ENCODE measurements at regions not wholly inside any gene's neighbourhood (a gene's known extent, or its start where the extent isn't known, plus 50 kb on each side); places are given as distances from the start of the nearest gene placed in this dataset.

DNA sequence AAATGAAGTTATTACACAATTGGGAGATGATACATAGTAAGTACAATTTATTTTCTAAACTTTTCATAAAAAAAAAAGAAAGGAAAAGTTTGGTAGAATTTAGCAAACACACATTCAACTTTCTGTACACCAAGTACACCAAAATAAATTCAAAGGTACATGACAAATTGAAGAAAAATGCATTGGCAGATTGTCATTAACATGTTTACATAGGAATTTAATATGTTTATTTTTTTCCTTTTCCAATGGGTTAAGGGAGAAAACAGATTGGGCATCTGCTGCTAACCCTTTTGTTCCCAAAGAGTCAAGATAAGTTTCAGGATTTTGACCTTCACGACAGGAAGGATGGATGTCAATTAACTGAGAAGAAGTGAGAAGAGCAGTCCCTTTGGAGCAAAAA is 620.4 kb downstream of the XIRP2 start:
- DNase-seq (ENCODE audit: low read depth) = peak; percentile 15

DNA sequence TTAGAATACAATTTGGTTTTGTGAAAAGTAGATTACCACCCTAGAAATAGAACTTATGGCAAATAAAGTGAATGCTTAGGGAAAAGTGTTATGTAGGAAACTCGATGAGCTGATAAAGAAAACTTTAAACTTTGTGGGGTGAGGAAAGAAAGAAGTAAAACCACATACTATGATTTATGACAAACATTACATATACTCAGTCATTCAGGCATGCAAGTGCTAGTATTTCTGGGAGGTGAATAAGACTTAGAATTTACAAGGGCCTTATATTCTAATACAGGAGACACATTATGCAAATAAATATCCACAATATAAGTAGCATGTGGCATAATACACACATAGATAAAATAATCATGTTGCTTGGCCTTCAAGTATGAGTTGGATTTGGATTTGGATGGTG is 618.1 kb downstream of the XIRP2 start:
- no peak for DNase-seq (ENCODE audit: low read depth)

DNA sequence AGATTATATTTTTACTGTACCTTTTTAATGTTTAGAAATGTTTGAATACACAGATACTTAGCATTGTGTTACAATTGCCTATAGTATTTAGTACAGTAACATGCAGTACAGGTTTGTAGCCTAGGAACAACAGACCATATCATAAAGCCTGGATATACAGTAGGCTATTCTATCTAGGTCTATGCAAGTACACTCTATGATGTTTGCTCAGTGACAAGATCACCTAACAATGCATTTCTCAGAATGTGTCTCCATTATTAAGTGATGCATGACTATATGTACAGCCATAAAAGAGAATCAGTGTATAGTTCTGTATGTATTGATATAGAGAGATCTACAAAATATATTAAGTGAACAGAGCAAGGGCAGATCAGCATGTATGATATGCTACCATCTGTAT is 616.4 kb downstream of the XIRP2 start:
- no peak for DNase-seq (ENCODE audit: low read depth)

DNA sequence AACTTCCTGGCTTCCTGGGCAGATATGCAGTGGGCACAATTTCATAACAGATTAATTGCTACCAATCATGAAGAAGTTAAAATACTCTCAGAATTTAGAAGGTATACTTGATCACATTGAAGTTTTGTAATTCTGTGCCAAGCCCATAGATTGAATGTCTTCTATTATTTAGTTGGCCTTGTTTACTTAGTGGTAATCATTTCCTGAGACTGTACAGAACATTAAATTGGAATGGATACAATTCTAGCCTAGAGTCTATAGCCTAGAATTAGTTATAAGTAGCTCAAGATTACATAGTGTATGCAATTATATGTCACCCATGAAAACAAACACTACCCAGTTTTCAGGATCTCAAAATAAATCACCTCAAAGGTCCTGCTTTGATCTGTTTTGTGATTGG is 615.8 kb downstream of the XIRP2 start:
- DNase-seq (ENCODE audit: low read depth) = peak; percentile 19

DNA sequence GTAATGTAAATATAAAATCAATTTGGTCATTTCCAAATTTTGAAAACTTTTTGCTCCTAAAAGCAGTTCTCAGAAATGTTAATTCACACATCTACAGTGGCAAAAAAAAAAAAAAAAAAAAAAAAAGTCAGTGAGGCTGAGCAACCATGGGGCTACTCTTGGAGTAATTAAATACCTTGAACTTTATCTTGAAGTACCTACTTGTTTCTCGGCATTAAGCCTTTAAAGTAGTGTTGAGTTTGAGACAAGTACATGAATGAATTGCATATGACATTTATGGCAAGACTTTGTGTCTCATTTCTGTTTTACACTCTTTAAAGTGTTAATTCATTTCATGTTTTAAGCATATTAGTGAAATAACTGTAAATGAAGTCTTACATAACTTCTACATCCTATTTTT is 613.3 kb downstream of the XIRP2 start:
- DNase-seq (ENCODE audit: low read depth) = no peak

DNA sequence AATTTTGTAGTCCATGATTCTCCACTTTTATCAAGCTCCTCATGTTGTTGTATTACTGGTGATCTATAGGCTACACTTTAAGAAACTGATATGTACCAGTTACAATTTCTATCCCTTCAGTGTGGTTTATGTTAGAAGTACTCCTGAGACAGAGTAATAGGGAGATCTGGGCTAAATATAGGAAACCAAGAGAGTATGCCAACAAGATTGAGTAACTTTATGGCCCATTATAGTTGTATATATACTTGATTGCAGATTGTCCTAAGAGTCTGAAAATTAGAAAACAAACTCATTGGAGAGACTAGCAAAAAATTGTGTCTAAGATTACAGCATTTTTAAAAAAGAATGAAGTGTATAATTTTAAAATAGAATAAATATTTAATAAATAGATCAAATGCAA is 605.6 kb downstream of the XIRP2 start:
- DNase-seq (ENCODE audit: low read depth) = no peak

DNA sequence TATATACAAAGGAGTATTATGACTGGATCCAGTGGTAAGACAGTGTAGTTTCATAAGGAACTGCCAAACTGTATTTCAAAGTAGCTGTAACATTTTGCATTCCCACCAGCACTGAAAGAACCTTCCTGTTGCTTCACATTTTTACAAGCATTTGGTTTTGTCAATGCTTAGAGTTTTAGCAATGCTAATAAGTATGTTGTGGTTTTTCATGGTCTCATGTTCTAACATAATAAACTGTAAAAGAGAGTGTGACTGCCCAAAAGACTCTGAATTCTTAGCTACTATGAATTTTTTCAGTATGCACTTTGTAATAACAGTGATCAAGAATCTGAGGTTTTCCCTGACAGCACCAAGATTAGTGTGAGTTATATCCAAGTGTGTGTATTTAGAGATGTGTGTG is 604.2 kb downstream of the XIRP2 start:
- DNase-seq (ENCODE audit: low read depth) = no peak

DNA sequence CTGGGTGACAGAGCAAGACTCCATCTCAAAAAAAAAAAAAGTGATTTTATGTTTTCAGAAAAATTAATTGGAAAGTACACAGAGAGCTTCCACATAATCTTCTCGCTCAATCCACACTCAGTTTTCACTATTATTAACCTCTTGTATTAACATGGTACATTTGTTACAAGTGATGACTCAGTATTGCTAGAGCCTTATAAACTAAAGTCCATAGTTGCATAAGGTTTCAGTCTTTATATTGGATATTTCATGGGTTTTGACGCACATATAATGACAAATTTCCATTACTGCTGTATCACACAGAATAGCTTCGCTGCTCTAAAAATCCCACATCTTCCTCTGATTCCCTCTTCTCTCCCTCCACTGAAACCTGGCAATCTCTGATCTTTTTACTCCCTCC is 603.5 kb downstream of the XIRP2 start:
- DNase-seq (ENCODE audit: low read depth) = no peak

DNA sequence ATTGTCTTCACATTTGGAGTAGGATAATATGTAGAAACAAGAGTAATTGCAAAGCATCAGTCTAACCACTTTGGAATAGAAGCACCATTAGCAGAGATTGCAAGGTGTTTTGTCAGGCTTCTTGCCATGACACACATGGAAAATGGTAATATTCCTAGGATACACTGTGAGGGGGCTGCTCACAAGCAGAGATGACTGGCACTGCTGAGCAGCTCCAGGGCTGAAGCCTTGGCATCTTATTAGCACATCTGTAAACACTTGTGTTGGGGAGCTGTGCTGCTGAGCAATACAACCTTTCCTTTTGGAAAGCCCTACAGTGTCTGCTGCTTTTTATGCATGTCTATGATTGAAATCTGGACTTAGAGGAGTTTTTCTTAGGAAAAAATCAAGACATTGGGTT is 602.2 kb downstream of the XIRP2 start:
- no peak for DNase-seq (ENCODE audit: low read depth)

DNA sequence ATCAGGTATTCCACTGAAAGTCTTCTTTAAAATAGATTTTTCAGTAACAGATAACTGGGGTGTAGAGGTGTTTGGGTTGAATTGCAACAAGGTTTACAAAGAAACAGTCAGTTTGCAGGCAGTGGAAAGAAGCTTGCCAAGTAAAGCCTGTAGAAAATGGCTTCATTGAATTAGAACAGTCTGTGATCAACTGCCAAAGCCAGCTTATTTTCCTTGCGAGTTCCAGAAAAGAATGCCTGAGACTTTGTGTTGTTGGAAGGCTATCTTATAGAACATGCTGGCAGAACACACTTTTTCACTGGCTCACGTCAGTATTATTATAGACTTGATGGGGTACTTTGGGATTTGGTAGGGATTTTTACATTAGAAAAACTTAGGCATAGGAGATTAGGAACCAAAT is 601.0 kb downstream of the XIRP2 start:
- DNase-seq (ENCODE audit: low read depth) = no peak

DNA sequence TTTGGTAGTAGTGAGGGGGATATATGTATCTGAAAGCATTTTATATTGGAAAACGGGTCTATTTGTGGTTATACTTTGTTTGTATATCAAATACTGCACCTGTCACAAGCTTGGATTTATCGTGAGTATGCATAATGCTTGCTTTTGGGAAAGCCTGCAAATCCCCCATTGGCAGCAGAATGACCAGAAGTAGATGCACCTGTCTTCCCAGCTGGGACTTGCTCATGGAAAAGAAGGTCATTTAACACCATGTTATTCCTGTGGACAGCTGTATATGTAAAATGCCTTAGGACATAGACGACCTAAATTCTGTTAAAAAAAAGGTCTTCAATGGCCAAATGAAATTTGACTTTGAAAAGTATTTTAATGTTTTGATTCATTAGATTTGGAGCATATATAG is 599.4 kb downstream of the XIRP2 start:
- DNase-seq (ENCODE audit: low read depth) = no peak

DNA sequence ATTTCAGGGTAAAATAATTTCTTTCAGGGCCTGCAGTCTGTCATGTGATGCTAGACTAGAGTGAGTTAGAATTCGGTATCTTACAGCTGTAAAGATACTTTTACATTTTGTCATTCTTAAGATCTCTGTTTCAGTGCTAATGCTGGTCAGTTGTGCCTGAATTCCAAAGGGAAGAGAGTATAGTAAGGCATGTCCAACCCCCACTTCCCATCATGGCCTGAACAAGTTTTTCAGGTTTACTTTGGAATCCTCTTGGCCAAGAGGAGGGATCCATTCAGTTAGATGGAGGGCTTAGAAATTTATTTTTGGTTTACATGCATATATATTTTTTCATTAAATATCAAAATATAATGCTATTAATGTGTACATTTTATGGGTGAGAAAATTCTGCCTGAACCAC is 596.6 kb downstream of the XIRP2 start:
- DNase-seq (ENCODE audit: low read depth) = no peak

DNA sequence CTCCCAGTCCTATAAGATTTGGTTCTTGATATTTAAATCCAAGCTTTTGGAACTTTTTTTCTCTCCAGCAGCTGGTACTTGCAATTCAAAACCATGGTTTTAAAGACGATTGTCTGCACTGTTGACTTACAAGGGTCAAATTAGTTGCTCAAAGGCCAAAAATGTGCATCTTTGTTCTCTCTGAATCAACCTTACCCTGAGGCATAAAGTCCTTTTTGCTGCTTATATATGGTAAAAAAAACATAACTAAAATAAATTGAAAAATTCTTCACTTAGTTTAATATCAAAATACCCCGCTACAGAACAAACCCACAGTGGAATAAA is 592.7 kb downstream of the XIRP2 start:
- peak; percentile 6 for DNase-seq (ENCODE audit: low read depth)

DNA sequence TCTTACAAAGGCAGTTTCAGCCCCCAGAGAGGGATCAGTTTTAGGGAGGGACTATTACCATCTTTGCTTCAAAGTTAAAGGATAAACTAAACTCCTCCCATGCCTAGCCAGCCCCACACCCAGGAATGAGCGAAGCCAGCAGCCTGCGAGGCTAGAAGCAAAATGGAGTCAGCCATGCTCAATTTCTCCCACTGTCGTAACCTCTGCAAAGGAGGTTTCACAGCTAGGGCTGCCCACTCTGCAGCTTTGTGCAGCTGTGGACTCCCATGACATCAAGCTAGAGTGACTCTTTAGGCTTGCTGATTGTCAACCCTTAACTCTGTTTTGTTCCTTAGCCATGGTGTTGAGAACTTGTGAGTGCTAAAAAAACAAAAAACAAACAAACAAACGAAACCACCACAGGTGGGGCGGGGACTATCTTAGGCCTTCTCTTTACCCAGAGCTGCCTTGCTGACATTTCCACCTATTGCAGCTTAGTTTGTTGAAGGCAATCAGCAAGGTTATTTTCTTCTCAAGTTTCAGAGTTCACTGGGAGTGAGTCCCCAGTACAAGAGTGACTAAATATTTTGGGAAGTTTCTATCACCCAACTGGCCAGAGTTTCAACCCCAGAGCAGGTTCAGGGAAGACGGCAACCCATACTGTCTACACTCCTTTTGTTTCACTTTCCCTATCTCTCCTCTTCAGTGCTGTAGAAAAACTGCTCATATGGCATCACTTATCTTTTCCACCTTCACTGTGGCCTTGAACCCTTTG is 592.1 kb downstream of the XIRP2 start:
- no peak for DNase-seq (ENCODE audit: low read depth)

DNA sequence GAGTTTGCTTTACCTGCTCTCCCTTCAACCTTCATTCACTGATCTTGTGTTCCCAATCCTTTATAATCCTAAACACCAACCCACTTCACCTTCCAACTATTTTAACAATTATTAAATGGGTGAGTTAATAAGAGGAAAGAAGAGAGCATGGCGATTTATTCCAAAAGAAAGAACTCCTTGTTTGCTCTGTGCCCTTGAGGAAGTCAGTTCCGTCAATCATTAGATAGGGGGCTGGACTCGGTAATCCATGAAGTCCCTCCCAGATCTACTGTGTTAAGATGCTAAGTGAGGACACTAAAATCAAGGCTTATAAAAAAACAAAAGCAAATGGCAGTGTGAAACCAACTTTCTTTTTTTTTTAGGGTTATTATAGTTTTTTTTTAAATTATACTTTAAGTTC is 589.9 kb downstream of the XIRP2 start:
- peak; percentile 53 for DNase-seq (ENCODE audit: low read depth)

DNA sequence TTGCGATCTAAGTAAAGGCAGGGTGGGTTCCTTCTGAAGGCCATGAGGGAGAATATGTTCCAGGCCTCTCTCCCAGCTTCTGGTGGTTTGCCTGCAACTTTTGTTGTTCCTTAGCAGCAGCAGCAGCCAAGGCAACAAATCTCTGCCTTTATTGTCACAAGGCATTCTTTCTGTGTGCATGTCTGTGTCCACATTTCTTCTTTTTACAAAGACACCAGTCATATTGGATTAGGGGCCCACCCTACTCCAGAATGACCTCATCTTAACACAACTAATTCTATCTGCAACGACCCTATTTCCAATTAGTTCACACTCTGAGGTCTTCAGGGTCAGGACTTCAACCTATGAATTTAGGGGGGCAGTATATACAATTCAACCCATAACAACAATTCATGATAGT is 587.5 kb downstream of the XIRP2 start:
- no peak for DNase-seq (ENCODE audit: low read depth)

DNA sequence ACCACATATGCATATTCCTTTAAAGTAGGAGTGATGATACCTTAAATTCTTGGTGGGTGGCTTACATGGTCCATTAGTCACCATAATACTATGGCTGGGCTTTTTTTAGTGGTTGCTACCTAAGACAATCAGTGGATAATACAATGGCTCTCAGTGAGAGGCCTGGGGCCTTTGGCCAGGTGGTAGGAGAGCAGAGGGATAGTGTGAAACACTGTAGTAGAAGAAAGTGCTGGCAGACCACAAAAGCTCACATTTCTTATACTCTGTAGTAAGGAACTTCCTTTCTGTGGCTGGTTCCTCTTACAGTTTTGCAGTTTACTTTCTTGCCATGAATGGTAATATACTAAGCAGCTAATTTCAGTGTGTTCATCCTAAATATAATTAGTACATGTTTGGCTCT is 583.5 kb downstream of the XIRP2 start:
- DNase-seq (ENCODE audit: low read depth) = no peak

DNA sequence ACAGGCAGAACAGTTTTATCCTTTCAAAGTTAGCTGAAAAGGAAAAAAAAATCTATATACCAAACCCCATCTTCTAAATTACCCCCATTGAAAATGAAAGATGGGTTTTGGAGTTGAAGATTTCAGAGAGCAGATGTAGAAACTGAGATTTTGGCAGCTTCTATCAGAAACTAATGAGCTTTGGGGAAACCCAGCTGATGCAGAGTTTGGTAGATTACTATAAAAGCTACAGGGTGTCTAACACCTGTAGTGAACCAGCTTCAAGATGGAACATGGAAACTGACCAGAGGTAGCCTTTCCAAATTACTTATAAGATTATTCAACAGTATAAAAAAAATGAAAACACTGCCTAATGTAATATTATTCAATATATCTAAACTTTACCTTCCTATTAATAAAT is 583.1 kb downstream of the XIRP2 start:
- no peak for DNase-seq (ENCODE audit: low read depth)

DNA sequence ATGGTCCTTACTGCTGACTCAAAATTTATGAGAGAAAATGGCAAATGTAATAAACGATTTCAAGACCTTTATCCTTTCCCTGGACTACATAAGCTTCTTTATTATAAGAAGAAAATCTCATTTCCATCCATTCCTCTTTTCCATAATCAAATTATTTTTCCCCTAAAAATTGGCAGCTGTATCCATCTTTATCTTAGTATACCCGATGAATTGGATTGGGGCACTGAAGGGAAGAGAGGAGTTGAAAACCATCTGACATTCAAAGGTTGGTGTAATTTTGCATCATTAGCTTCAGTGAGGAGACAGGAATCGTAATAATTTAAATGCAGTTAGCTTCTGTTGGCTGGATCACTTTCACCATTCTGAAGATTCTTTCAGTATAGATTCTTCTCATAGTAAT is 574.1 kb downstream of the XIRP2 start:
- no peak for DNase-seq (ENCODE audit: low read depth)

DNA sequence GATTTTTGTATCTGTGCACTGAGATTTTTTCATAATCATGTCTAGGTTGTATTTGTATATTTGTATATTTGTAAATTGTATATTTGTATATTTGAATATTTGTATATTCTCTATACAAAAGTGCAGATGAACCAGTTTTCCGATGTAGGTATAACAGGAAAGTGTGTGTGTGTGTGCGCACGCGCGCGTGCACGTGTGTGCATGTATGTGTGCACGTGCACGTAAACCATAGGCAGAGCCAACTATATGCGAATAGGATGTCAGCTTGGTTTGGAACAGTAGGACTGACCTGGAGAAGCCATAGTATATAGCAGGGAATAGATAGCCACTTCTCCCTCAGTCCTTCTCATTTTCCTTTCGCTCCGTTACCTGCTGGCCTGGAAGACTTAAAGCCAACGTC is 565.8 kb downstream of the XIRP2 start:
- no peak for DNase-seq (ENCODE audit: low read depth)

DNA sequence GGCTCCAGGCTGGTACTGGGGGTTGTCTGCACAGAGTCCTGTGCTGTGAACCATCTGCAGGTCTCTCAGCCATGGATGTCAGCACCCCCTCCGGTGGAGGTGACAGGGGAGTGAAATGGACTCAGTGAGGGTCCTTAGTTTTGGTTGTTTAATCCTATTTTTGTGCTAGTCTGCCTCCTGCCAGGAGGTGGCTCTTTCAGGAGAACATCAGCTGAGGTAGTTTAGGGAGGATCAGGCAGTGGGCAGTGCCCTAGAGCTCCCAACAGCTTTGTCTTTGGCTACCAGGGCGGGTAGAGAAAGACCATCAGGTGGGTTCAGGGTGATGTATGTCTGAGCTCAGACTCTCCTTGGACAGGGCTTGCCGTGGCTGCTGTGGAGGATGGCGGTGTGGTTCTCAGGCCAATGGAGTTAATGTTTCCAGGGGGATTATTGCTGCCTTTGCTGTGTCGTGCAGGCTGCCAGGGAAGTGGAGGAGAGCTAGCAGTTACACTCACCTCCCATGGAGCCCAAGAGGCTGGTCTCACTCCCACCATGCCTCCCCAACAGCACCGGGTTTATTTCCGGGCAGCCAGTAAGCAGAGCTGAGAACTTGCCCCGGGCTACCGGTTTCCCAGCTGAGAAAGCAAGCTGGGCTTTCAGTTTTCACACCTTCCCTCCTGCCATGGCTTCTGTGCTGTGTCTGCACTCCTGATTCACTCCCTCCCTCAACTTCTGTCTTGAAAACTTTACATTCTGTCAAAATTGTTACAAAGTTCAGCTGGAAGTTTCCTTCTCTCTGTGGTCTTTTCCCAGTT is 563.4 kb downstream of the XIRP2 start:
- DNase-seq (ENCODE audit: low read depth) = no peak

DNA sequence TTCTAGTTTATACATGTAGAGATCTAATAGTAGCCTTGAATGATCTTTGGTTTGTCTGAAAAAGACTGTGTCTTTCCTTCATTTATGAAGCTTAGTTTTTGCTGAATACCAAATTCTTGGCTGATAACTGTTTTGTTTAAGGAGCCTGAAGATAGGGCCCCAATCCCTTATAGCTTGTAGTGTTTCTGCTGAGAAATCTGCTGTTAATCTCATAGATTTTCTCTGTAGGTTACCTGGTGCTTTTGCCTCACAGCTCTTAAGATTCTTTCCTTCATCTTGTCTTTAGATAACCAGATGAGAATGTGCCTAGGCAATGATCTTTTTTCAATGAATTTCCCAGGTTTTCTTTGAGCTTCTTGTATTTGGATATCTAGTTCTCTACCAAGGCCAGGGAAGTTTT is 562.1 kb downstream of the XIRP2 start:
- DNase-seq (ENCODE audit: low read depth) = no peak

DNA sequence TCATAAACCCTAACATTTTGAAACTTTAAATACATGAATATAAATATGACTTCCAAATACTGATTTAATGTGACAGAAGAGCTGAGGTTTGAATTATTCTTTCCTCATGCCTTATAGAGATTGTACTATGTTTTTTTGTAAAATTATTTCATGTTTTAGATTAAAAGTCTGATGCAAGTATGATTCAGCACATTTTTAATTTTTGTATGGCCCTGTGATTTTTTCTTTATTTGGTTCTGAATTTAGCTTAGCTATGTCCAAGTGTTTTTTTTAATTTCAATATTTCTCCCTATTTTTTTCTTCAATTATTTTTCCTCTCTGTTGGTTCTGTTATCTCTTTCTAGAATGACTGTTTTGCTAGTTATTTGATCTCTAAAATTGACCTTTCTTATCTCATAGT is 552.1 kb downstream of the XIRP2 start:
- DNase-seq (ENCODE audit: low read depth) = no peak

DNA sequence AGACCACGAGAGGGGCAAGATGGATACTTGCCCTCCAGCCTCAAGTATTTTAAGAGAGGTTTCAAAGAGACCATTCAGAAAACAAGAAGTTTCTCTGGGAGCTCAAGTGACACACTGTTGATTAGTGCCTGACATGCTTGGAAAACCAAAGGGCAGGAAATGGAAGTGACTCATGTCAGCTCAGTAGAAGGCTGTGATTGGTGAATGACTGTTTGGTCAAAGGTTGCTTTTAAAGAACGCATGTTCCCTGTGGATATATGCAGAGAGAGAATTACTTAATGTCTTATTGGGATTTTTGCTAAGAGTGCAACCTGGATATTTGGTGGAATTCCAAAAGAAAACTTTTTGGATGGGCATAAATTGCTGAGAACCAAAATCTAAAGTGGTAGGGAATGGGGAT is 549.9 kb downstream of the XIRP2 start:
- DNase-seq (ENCODE audit: low read depth) = peak; percentile 92

Data from renal cortical epithelial cell (primary cell).